Muscle of back (tissue), 3 donors: ENCODE measurements at regions not wholly inside any gene's neighbourhood (a gene's known extent, or its start where the extent isn't known, plus 50 kb on each side); places are given as distances from the start of the nearest gene placed in this dataset.

ENCODE experiments used
- DNase-seq, 3 donors: peaks; one replicate each; pipeline versions ENCODE4 v3.0.0 to v3.0.0-alpha.2; 2013

DNA sequence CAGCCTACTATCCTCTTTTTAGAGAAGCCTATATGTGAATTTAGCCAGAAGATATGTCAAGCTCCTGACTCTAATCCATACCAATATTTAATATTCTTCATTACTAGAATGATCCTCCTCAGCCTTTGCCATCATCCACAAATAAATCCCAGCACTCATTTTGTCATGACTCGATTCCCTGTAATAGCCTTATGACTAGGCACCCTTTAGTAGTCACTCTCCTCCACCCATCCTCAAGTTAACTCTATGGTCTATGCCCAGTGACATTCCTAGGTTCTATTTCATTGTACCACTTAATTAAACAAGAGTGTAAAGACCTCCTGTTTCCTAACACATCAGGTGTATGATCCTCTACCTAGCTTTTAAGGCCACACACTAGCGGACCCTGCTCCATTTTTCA is 450.4 kb upstream of the CITED2 start:
- no peak for DNase-seq

DNA sequence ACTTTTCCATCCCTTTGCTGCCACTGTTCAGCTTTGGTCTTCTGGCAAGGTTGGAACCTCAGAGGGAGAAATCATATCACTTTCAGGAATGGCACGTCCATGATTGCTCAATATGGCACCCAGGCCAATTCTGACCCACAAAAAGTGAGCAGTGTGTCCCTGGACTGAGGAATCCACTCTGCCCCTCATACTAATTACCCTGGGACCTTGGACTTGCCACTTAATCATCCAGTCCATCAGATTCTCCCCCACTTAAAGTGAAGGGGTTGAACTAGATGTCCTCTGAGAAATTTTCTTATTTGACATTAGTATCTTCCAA is 449.3 kb upstream of the CITED2 start:
- DNase-seq: no peak

DNA sequence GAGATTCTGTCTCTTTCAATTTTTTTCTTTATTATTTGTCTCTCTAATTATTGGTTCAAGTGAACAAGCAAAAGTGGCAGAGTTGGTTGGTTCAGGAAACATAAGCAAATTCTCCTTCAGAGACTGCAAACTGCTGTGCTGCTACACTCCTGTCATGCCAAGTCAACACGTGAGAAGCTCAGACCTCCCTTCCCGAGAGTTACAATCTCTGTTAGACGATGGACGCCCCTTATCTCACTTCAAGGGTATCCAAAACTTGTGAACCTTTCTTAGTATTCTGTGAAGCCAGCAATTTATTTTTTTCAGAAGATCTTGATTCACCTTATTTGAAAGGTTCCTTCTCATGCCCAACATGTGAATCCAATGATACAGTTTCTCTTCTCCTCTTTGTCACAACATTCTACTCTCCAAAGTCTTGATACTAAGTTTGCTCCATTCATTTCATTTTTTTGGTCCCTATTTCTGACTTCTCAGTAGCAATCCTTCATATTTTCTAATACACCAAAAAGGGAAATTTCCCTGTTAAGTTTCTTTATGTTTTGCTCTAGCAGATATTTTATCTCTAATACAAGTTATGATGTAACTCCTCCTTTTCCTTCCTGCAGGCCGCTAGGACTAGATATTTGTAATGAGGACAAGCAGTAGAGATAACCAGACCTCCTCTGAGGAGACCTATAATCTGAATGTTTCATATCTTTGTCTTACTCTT is 448.8 kb upstream of the CITED2 start:
- no peak for DNase-seq

DNA sequence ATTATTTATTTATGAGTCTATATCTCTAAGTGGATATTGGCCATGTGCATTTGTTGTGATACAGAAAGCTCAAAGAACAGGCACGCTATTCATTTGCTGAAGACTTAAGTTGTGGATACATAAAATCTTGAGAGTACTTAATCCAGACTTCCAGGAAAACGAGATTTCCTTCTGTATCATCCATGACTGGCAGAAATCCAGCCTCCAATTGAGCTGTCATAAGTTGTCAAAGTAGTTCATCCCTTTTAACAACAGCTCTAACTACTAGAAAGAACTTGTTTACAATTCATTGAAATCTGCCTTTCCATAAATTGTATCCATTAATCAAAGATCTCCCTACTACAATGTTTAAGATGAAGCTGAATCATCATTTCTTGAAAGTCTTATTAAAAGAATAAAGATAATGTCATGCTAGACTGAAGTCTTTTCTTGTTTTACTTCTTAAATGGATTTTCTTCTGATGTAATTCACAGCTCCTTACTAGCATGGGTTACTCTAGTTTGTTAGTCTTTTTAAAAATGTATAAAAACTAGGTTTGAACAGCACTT is 447.3 kb upstream of the CITED2 start:
- no peak for DNase-seq

DNA sequence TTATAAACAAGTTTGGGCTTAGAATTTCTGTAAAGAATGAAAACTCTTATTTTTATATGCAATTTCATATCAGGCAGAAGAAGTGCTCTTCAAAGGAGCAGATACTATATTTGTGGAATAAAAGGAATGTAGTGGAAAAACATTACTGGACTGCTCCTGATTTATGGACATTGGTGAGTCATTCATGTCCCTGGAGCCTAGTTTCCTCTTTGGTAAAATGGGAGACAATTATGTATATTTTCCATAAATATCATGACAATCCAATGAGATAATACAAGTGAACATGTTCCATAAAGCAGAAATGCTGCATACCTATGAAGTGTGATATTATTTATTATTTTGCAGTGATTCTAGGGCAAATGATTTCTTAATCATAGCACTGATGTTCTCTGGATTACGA is 445.8 kb upstream of the CITED2 start:
- DNase-seq: peak in 2 of 3 donors; percentile 50 to 81

DNA sequence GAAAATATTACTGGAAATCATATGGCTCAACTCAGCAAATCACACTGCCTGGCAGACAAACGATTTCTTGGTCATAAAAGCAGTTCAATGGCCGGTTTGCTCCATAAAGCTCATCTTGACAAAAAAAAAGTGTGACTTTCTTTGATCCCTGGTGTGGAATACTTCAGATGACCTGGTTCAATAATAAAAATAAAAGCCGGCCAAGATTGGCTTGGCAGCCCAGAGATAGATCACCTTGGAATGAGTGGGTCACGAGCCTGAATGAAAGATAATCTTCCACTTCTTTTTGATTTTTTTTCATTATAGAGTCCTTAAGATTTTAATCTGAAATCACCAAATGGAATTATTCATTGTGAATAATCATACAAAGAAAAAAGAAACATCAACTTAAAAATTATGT is 445.3 kb upstream of the CITED2 start:
- no peak for DNase-seq

DNA sequence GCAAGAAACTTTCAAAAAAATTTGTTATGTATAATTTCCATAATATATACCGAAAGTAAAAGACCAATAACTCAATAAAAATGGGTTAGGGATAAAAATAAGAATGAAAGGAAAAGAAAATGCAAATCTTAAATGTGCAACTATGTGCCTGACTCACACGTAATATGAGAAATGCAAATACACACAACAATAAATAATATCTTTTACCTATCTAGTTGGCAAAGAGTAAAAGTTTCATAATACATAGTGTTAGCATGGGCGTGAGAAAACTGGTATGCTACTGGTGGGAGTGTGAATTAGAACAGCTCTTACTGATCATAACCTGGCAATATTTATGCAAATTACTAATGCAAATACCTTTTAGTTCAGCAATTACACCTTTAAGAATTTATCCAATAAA is 438.5 kb upstream of the CITED2 start:
- DNase-seq: no peak

DNA sequence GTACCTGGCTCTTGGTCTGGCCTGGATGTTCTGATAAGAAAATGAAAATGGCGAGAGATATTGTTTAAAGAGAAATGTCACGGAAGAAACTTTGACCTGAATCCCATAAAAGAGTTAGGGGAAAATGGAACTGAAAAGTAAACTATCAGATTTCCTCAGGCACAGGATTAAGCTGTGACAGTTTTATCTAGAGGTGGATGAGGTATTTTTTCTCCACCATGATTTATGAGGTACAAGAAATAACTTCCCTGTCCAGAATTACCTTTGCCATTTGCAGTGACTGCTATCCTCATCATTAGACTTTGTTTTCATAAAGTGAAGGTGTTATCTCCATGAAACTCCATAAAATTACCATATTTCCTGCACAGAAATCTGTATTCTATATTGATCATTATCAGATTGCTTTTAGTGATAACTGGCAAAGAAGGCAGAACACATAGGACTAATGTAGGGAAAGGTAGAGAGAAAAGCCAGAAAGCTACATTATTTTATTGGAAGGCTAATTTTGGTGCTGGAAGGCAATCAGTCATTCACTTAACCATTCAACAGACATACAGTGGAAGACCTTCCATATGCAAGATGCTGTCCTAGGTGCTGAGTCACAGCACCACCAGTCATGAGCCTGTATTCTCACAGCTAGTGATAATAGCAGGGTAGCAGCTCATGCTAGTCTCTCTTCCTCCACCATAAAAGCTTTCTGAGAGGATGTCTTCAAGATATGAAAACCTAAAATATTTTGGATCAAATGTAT is 427.3 kb upstream of the CITED2 start:
- peak in 1 of 3 donors; percentile 24 for DNase-seq

DNA sequence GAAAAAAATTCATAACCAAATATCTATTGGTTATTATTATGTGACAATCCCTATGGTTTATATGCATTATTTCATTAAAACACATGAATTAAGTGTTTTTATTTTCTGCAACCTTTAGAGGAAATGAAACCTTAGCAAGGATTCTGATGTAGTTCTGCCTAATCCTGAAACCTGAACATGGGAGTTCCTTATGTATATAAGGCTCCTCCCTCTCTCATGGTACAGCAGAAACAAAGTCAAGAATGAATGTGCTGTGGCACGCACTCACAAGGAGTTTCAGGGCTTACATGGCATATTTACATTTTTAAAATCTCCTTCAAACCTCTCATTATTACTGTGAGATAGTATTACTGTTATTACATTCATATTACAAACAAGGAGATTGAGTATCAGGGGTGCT is 426.4 kb upstream of the CITED2 start:
- DNase-seq: no peak

DNA sequence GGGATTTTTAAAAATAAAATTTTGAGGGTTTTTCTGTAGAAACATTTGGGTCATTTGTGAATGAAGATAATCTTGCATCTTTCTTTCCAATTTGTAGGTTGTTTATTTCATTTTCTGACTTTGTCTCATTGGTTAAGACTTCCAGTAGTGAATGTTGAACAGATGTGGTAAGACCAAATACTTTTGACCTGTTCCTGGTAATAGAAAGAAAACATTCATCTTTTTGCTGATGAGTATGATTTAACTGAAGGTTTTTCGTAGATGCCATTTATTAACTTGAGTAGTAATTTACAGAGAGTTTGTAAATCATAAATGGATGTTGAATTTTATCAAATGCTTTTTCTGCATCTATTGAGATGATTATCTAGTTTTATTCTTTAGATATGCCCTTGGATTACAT is 416.1 kb upstream of the CITED2 start:
- DNase-seq: no peak

DNA sequence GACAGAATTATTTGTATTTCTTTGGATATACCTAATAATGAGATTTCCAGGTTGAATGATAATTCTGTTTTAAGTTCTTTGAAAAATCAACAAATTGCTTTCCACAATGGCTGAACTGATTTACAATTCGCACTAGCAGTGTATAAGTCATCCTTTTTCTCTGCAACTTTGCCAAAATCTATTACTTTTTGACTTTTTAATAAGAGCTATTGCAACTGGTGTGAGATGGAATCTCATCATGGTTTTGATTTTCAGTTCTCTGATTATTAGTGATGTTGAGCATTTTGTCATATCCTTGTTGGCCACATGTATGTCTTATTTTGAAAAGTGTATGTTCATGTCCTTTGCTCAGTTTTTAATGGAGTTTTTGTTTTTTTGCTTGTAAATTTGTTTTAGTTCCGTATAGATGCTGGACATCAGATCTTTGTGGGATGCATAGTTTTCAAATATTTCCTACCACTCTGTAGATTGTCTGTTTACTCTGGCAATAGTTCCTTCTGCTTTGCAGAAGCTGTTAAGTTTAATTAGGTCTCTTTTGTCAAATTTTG is 409.8 kb upstream of the CITED2 start:
- no peak for DNase-seq

DNA sequence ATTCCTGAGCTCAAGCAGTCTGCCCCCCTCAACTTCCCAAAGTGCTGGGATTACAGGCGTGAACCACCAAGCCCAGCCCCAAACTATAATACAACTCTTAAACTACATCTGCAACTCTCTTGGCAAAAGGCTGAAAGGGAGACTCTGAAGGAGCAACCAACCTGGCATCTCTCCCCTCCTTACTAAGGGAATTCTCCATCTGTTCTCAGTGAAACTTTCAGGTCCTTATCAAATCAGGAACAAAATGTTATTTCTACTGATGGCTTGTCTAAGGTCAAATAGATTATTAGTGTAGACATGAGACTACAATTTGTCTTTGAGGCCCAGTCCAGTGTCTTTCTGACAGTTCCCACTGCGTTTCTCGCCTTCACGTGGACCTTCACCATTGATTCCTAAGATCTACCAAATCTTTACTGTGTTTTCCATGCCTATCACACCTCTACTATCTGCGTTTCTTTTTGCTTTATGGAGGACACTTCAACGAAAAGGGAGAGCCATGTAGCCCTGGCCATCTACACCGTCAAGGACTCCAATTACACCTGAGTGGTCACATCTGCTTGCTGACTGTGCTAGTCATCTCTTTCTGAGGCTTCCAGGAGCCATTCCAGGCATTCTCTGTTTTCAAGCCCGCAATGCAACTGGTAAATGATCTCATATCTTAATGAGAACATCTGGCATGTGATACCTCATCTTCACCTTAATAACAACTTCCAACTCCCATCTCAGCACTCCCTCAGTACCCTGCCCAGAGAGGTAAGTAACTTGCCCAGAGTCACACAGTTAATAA is 405.7 kb upstream of the CITED2 start:
- DNase-seq: no peak

DNA sequence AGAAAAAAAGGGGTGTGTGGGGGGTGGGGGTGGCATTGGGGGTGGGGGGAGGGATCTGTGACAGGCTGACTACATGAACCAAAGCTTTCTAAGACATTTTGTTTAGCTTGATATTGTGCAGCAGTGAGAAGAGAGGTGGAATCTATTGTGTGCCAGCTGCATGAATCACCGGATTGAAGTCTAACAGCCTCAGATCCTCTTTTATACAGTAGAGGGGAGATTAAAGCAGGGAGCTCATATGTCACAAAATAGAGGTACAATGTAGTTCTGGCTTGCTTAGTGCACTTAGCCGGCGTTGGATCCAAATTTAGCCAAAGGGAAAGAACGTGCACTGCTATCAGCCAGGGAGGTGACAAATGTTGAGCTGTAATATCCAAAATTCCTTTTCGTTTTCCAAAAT is 404.2 kb upstream of the CITED2 start:
- no peak for DNase-seq

DNA sequence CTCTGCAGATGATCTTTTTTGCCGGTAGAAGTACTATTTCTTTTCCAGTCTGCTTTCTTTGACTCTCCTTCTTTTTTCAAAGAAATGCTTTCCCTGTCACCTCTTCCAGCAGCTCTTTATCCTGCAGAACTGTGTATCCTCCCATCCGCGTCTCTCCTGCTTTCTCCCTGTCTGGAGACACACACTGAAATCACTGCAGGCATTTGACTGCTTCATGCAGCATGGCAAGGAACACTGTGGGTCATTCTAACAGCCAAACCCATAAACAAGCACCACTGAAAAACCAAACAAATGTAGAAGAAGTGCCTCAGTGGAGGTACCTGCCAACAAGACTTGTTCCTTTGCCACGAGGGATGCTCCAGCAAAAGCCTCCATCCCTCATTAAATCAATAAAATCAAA is 403.7 kb upstream of the CITED2 start:
- DNase-seq: no peak

DNA sequence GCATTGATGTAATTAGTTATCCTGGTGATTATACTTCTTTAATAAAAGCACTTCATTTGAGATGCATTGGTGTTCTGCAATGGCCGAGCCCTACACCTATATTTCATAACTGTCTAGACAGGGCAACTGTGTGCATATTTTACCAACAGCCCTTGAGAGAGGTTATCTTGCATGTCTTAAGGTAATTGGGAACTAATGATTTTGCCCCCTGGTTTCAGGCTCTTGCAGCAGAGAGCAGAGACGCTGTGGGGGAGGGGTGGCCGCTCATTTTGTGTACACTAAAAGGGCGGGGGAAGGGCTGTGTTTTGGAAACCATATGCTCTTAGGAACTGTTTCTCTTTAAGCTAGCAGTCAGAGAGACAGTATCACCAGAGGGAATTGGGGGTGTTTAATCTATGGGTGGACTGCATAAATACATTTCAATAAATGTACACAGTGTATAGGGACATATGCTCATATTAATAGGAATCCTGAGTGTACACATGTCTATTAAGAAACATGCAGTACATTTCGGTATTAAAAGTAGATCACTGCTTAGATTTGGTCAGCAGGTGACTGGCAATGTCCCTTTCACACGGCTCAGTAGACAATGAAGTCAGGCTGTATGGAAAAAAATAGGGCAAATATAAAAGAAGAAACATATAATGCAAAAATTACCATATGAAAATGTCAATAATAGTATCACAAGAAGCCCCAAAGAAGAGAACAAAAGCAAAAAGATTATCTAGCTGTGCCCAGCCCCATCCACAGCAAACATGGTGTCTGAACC is 402.9 kb upstream of the CITED2 start:
- DNase-seq: no peak

DNA sequence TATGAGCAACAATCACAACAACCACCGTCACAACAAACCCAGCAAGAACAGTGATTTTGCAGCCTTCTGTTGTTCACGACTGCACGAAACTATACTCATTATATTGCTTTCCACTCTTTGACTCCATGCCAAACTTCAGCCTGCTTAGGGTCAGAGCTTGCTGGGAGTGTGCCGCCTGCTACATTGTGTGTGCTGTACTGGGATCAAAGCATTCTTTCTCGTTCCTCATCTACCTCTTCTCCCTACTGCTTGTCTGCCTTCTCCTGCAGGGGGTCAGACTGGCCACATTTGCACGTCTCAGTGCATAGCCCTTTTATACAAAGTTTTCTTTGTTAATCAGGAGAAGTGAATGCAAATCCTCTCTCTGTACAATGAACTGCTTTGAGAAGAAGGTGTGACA is 401.6 kb upstream of the CITED2 start:
- DNase-seq: no peak

DNA sequence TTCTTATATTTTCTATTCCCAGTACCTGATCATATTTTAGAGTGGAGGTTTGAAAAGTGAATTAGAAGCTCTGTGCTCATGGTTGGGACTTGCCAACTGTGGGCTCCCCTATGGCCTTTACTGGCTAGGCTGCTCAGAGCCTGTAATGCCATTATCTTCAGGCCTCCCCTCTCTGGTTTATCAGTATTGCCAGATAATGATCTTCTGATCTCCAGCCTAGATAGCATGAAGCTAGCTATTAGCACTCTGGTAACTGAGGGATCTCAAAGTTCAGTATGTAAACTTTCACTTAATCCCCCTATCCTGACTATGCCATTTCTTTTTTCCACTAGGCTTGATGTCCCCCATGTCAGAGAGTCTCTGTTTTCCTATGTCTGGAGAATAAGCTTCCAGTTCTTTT is 393.7 kb upstream of the CITED2 start:
- DNase-seq: no peak

DNA sequence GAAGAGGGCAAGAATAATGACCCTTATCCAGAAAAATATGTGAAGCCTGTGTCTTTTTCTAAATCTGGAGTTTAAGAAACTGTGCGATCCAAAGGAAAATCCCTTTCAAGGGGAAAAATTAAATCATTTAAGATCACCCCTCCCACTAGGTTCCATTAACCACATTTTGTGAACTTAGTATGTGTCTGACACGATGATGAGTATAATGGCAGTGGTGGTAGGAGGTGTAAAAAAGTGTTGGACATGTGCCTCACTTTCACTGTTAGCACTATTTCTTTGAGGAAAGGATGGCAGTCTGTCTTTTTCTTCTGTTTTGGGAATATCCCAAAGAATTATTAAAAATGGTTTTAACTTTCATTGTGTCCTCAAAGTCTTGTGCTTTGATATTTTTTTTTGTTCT is 392.3 kb upstream of the CITED2 start:
- DNase-seq: no peak

DNA sequence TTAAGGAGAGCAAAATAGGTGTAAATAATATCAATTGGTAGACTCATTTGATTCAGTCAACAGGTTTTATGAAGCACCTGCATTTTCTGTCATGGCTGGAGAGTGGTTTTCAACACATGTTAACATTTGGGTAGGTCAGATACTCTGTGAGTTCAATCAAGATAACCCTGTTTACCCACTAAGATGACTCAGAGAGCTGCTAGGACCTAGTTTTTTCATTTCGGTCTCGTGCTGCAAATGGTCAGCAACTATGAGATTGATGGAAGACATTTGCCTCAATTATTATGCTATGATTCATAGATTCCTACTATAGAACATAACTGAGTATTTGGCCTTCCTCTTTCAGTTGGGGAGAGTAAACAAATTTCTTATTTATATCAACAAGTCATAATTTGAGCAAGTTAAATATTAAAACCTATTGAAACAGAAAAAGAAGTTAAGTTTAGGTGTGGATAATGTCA is 391.4 kb upstream of the CITED2 start:
- DNase-seq: no peak

DNA sequence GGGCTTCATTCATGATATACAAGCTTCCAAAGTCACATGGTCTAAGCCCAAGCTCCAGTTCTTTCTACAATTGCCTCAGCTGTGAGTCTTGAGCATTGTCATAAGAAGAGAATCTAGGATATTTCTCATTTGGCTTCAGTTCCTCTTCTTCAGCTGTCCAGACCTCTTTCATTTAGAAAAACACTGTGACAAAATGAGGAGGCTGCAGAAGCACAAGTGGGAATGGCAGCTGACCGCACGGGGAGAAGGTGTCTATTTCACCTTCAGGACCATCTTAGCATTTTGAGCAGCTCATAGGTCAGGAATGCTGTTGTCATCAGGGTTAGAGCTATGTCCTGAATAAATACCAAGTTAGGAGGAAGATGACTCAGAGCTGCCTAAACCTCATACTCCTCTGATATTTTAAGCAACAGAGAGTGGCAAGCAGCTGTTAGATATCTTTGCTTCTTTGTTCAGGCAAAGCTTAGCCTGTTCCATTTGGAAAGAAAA is 390.1 kb upstream of the CITED2 start:
- DNase-seq: peak; percentile 72 to 97 (median 83)

DNA sequence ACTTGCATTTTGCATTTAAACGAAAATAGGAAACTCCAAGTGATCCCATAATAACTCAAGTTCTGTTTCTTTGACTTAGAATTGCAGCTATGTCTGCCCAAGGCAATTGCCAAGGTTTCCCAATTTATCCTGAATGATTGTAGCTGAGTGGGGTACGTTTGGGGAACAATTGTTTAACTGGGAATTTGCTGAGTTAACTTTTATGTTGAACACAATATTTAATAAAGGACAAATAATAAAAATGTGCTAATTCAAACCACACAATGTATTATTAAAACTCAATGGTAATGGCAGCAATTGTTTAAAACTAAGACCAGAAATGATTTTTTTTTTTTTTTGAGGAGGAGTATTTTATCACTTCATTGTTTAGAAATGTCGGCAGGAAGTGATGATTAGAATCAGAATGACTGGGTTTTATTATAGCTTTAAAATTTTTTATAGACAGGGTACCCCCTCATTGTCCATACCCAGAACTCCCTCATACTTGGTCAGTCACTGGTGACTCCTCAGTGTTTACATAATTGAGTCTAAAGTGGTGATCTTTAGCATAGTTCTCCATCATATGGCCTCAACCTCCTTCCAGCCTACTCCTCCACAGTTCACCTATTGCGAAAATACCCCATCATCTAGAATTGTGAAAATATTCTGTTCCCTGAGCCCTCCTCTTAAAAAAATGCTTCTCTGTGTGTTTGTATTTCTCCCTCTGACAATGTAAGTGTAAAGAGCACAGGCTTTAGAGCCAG is 389.2 kb upstream of the CITED2 start:
- DNase-seq: no peak
